ENCODE measurements at regions not wholly inside any gene's neighbourhood (a gene's known extent, or its start where the extent isn't known, plus 50 kb on each side); places are given as distances from the start of the nearest gene placed in this dataset.

DNA sequence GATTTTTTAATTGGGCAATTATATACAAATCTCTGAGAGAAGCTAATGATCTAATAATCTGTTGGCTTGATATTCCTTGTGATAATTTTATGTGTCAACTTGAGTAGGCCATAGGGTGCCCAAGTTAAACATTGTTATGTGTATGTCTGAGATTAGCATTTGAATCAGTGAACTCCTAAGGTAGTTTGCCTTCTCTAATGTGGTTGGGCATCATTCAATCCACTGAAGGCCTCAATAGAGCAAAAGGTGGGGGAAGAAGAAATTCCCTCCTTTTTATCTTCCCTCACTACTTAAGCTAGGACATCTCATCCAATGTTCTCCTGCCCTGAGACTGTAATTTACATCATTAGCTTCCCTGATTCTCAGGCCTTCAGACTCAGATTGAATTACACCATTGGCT, 394.5 kb downstream of the LMO4 start:
- TF ChIP-seq, protein P1, sequence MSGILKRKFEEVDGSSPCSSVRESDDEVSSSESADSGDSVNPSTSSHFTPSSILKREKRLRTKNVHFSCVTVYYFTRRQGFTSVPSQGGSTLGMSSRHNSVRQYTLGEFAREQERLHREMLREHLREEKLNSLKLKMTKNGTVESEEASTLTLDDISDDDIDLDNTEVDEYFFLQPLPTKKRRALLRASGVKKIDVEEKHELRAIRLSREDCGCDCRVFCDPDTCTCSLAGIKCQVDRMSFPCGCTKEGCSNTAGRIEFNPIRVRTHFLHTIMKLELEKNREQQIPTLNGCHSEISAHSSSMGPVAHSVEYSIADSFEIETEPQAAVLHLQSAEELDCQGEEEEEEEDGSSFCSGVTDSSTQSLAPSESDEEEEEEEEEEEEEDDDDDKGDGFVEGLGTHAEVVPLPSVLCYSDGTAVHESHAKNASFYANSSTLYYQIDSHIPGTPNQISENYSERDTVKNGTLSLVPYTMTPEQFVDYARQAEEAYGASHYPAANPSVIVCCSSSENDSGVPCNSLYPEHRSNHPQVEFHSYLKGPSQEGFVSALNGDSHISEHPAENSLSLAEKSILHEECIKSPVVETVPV (CRISPR knock-in tag; IDR thresholded peaks at IDR 0.05) = no peak
- no peak for TF ChIP-seq TCF4 (CRISPR knock-in tag; IDR thresholded peaks at IDR 0.05; ENCODE audit: borderline replicate concordance)
- no peak for TF ChIP-seq CSDC2 (CRISPR knock-in tag; IDR thresholded peaks at IDR 0.05)
- TF ChIP-seq, protein P2, sequence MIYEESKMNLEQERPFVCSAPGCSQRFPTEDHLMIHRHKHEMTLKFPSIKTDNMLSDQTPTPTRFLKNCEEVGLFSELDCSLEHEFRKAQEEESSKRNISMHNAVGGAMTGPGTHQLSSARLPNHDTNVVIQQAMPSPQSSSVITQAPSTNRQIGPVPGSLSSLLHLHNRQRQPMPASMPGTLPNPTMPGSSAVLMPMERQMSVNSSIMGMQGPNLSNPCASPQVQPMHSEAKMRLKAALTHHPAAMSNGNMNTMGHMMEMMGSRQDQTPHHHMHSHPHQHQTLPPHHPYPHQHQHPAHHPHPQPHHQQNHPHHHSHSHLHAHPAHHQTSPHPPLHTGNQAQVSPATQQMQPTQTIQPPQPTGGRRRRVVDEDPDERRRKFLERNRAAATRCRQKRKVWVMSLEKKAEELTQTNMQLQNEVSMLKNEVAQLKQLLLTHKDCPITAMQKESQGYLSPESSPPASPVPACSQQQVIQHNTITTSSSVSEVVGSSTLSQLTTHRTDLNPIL (CRISPR knock-in tag; IDR thresholded peaks at IDR 0.05; ENCODE audit: low read depth) = no peak
